ENCODE measurements at regions not wholly inside any gene's neighbourhood (a gene's known extent, or its start where the extent isn't known, plus 50 kb on each side); places are given as distances from the start of the nearest gene placed in this dataset.

GRCh38 chr4:147309434-147309833 lies 171.5 kb upstream of the EDNRA start:
- TF ChIP-seq ZNF425 (CRISPR knock-in tag; conservative IDR thresholded peaks at IDR 0.05) (no peak), GABPB1 (CRISPR knock-in tag; IDR thresholded peaks at IDR 0.05) (no peak), FOXJ3 (CRISPR knock-in tag; IDR thresholded peaks at IDR 0.05; ENCODE audit: borderline replicate concordance) (no peak), HMGA2 (CRISPR knock-in tag; IDR thresholded peaks at IDR 0.05) (no peak), NFYB (CRISPR knock-in tag; conservative IDR thresholded peaks at IDR 0.05; ENCODE audit: low read depth) (no peak), ELF4 (CRISPR knock-in tag; IDR thresholded peaks at IDR 0.05; ENCODE audit: low read depth) (no peak), MYBL2 (CRISPR knock-in tag; IDR thresholded peaks at IDR 0.05) (no peak), CREM (CRISPR knock-in tag; IDR thresholded peaks at IDR 0.05) (no peak), NR3C1 (CRISPR knock-in tag; conservative IDR thresholded peaks at IDR 0.05; ENCODE audit: low read depth) (no peak)

GRCh38 chr4:147310312-147310711 lies 170.6 kb upstream of the EDNRA start:
- H3K27me3 Mint-ChIP-seq (ENCODE audit: low read depth): no peaks in the 10 kb centered on the region
- peaks cover 9% of the 10 kb centered on the region for H3K4me1 Mint-ChIP-seq
- no peaks in the 10 kb centered on the region for H3K36me3 Mint-ChIP-seq
- TF ChIP-seq, protein P1, sequence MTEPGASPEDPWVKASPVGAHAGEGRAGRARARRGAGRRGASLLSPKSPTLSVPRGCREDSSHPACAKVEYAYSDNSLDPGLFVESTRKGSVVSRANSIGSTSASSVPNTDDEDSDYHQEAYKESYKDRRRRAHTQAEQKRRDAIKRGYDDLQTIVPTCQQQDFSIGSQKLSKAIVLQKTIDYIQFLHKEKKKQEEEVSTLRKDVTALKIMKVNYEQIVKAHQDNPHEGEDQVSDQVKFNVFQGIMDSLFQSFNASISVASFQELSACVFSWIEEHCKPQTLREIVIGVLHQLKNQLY (CRISPR knock-in tag; IDR thresholded peaks at IDR 0.05): no peak
- TF ChIP-seq SP1 (CRISPR knock-in tag; conservative IDR thresholded peaks at IDR 0.05) (no peak), TP53 (CRISPR knock-in tag; IDR thresholded peaks at IDR 0.05) (no peak), NFYB (CRISPR knock-in tag; conservative IDR thresholded peaks at IDR 0.05; ENCODE audit: low read depth) (no peak), STAT6 (CRISPR knock-in tag; conservative IDR thresholded peaks at IDR 0.05; ENCODE audit: low read depth) (no peak), GABPB1 (CRISPR knock-in tag; IDR thresholded peaks at IDR 0.05) (no peak), CBFB (CRISPR knock-in tag; IDR thresholded peaks at IDR 0.05; ENCODE audit: low read depth) (no peak), CREM (CRISPR knock-in tag; IDR thresholded peaks at IDR 0.05) (no peak), ZBTB21 (CRISPR knock-in tag; IDR thresholded peaks at IDR 0.05; ENCODE audit: borderline replicate concordance) (no peak)
- TF ChIP-seq, protein P2, sequence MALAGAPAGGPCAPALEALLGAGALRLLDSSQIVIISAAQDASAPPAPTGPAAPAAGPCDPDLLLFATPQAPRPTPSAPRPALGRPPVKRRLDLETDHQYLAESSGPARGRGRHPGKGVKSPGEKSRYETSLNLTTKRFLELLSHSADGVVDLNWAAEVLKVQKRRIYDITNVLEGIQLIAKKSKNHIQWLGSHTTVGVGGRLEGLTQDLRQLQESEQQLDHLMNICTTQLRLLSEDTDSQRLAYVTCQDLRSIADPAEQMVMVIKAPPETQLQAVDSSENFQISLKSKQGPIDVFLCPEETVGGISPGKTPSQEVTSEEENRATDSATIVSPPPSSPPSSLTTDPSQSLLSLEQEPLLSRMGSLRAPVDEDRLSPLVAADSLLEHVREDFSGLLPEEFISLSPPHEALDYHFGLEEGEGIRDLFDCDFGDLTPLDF (CRISPR knock-in tag; IDR thresholded peaks at IDR 0.05): no peak
- TF ChIP-seq, protein P3, sequence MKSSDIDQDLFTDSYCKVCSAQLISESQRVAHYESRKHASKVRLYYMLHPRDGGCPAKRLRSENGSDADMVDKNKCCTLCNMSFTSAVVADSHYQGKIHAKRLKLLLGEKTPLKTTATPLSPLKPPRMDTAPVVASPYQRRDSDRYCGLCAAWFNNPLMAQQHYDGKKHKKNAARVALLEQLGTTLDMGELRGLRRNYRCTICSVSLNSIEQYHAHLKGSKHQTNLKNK (CRISPR knock-in tag; IDR thresholded peaks at IDR 0.05): no peak
- no peak overlapping the region for H3K4me3 Mint-ChIP-seq
- DNase-seq (ENCODE audit: low spot score) (no peak), ATAC-seq (no peak)
- no peak overlapping the region for H3K27ac Mint-ChIP-seq
- ChIA-PET POLR2A (no interaction called here), CTCF (no interaction called here)
- H3K9me3 Mint-ChIP-seq: 0 out of 2 replicates have a peak, but pooled peaks cover 3% of the 10 kb centered on the region

More at GRCh38 chr4:147309434-147309833, 171.5 kb upstream of the EDNRA start:
- H3K27me3 Mint-ChIP-seq (ENCODE audit: low read depth): no peaks in the 10 kb centered on the region
- ATAC-seq (no peak), DNase-seq (ENCODE audit: low spot score) (no peak)
- CTCF ChIA-PET: no interaction called here
- H3K9me3 Mint-ChIP-seq: 0 out of 2 replicates have a peak, but pooled peaks cover 3% of the 10 kb centered on the region
- H3K36me3 Mint-ChIP-seq: no peaks in the 10 kb centered on the region
- no peak overlapping the region for H3K27ac Mint-ChIP-seq
- POLR2A ChIA-PET: no interaction called here
- no peak overlapping the region for H3K4me3 Mint-ChIP-seq
- H3K4me1 Mint-ChIP-seq: peaks cover 9% of the 10 kb centered on the region

Data from WTC11 (cell line).